ENCODE measurements at regions not wholly inside any gene's neighbourhood (a gene's known extent, or its start where the extent isn't known, plus 50 kb on each side); places are given as distances from the start of the nearest gene placed in this dataset.
"Not testable (repeated sequence)": the region's sequence is repeated elsewhere in the genome, so short reads cannot be mapped to it uniquely, and the experiment has no call there.

DNA sequence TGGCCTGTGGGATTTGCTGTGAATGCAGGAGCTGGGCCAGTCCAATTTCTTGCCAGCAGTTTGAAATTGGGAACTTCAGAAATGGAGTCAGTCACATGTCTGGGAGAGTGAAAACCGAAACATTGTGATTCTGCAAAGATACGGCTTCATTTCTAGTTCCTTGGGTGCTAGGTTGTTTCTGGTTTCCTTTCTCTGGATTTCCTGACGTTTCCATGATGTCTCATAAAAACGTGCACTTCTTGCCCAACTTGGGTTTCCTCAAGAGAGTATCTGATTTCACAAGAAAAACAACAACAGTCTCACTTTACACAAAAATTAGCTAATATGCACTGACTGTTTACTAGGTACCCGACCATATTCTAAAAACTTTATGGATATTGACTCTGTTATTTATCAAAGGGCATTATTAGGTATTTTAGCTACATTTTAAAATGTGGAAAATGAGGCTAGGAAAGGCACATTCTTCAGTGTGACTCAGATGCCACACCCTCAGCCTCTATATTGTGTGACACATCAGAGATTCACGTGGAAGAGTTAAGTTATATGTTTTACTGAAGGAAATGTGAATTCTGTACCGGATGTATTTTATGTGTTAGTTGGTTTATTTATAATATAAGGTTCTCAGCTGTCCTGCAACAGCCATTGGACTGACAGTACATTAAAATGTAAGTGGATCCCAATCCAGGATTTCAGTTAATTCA, 225.0 kb upstream of the PUDP start:
- Mint-ChIP-seq H3K36me3 (peaks cover 0 to 4% (median 0%) of the 10 kb centered on the region in 3 donors), H3K4me1 (no peaks in the 10 kb centered on the region), H3K27ac (no peak overlapping the region), H3K4me3 (no peak overlapping the region), H3K27me3 (ENCODE audit: low read depth in 3 of 3) (no peaks in the 10 kb centered on the region), H3K9me3 (peaks cover 2 to 20% (median 11%) of the 10 kb centered on the region in 6 donors)
- no peak for DNase-seq

DNA sequence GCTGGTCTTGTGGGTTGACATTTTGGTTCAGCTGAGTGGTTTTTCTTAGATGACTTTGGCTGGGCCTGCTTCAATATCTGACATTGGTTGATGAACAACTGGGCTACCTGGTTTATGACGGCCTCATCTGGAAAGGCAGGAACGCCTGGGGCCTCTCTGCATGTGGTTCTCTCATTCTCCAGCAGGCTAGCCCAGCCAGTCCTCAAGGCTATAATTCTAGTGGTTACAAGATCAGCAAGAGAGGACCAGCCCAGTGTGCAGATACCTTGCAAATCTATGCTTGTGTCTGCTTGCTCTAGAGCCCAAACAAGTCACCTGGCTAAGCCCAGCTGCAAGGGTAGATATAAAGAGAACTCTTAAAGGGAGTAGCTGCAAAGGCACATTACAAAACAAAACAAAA, 214.2 kb upstream of the PUDP start:
- H3K27ac Mint-ChIP-seq: no peak overlapping the region
- H3K36me3 Mint-ChIP-seq: no peaks in the 10 kb centered on the region
- H3K9me3 Mint-ChIP-seq: peaks cover 0 to 1% (median 0%) of the 10 kb centered on the region in 6 donors
- no peak overlapping the region for H3K4me3 Mint-ChIP-seq
- peaks cover 0 to 4% (median 1%) of the 10 kb centered on the region in 3 donors for H3K27me3 Mint-ChIP-seq (ENCODE audit: low read depth in 3 of 3)
- H3K4me1 Mint-ChIP-seq: no peaks in the 10 kb centered on the region
- DNase-seq: no peak

GRCh38 chrX:7351926-7352325, 204.0 kb upstream of the PUDP start:
- no peaks in the 10 kb centered on the region for H3K4me1 Mint-ChIP-seq
- no peak overlapping the region for H3K27ac Mint-ChIP-seq
- peaks cover 4 to 14% (median 10%) of the 10 kb centered on the region in 3 donors for H3K36me3 Mint-ChIP-seq
- H3K4me3 Mint-ChIP-seq: no peak overlapping the region
- H3K27me3 Mint-ChIP-seq (ENCODE audit: low read depth in 3 of 3): no peaks in the 10 kb centered on the region
- no peaks in the 10 kb centered on the region for H3K9me3 Mint-ChIP-seq
- DNase-seq: no peak

DNA sequence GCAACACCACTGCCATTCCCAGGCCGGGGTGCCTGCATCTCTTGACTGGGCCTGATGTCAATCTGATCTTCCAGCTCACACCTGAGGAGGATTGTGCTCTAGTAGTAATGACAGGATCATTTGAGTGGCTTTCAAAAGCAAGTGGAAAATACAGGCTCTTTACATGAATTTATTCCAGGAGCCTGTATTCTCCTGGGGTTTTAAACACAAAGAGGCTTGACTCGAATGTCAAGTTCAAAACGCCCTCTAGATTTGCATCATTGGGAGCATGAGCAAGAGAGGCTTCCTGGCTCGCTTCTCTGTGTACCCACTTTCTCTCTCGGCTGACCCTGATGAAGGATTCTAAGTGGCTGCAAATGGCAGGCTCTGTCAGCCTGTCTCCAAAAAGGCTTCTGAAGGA, 199.5 kb upstream of the PUDP start:
- Mint-ChIP-seq H3K4me1 (no peaks in the 10 kb centered on the region), H3K27me3 (ENCODE audit: low read depth in 3 of 3) (no peaks in the 10 kb centered on the region), H3K9me3 (no peaks in the 10 kb centered on the region), H3K4me3 (no peak overlapping the region), H3K36me3 (peaks cover 7 to 23% (median 10%) of the 10 kb centered on the region in 3 donors), H3K27ac (no peak overlapping the region)
- no peak for DNase-seq

DNA sequence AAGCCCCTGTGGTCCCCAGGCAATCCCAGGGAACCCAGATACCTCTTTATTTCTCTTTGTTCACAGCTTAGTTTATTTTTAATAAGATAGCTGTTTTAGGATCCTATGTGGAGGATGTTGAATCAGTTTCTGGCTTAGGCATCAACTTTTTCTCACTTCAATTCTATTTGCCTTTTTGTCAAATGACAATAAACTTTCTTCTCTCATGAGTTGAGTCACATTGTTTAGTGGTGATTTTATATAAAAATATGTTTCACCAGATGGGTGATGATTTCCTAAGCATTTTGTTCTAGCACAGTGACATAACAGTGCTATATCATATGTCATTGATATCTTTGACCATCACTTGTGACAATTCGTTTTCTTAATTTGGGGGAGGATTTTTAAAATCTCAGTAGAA, 198.1 kb upstream of the PUDP start:
- Mint-ChIP-seq H3K4me1 (no peaks in the 10 kb centered on the region), H3K36me3 (peaks cover 14 to 27% (median 15%) of the 10 kb centered on the region in 3 donors), H3K9me3 (no peaks in the 10 kb centered on the region), H3K4me3 (no peak overlapping the region), H3K27ac (no peak overlapping the region), H3K27me3 (ENCODE audit: low read depth in 3 of 3) (no peaks in the 10 kb centered on the region)
- DNase-seq: no peak

- Mint-ChIP-seq H3K27ac (no peak overlapping the region), H3K9me3 (peaks cover 0 to 3% (median 0%) of the 10 kb centered on the region in 6 donors), H3K36me3 (peaks cover 9 to 18% (median 17%) of the 10 kb centered on the region in 3 donors), H3K27me3 (ENCODE audit: low read depth in 3 of 3) (no peaks in the 10 kb centered on the region), H3K4me3 (no peak overlapping the region), H3K4me1 (no peaks in the 10 kb centered on the region)
- DNase-seq: no peak
Measured at GRCh38 chrX:7343181-7343580, 195.2 kb upstream of the PUDP start.

GRCh38 chrX:7335816-7336362, 187.9 kb upstream of the PUDP start:
- not testable (repeated sequence) for H3K4me3 Mint-ChIP-seq; H3K4me1 Mint-ChIP-seq; H3K27ac Mint-ChIP-seq; H3K9me3 Mint-ChIP-seq; H3K27me3 Mint-ChIP-seq (ENCODE audit: low read depth in 3 of 3); DNase-seq
- H3K36me3 Mint-ChIP-seq: peaks cover 16 to 40% (median 24%) of the 10 kb centered on the region in 3 donors

- Mint-ChIP-seq H3K27me3 (ENCODE audit: low read depth in 3 of 3) (no peaks in the 10 kb centered on the region), H3K27ac (no peak overlapping the region), H3K9me3 (no peaks in the 10 kb centered on the region), H3K4me1 (no peaks in the 10 kb centered on the region), H3K4me3 (no peak overlapping the region), H3K36me3 (peaks cover 11 to 44% (median 30%) of the 10 kb centered on the region in 3 donors)
- DNase-seq: no peak
Measured at GRCh38 chrX:7334253-7334935, 186.4 kb upstream of the PUDP start.

DNA sequence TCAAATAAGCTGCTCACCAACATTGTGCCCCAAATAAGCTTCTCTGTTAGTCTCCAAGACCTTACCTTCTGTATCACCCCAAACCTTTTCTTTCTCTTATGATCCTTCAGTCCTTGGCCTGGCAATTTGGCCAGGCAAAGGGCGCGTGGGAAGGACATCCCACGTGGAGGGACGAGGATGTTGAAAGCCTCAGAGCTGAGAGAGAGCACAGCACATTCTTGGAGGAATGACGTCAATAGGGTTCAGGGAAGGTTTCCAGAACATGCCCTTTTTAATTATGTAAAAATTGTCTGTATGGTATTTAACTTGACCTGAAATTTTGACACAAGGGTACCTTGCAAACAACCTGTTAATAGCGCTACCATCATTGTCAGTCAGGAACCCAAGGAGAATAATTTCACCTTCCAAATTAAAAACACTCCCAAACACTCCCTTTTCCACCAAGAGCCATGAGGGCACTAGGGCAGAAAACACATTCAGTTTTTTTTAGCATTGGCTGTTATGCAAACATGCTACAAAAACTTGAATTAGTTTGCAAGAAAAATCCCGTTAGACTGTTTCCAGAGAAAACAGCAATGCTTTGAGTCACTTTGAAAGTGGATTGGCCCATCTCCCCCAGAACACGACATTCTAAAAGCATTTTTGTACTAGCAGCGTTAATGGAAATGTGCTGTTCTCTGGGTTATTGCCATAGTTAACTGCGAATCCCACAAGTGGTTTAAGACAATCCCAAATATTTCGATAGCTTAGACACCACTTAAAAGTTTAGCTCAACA, 183.2 kb upstream of the PUDP start:
- H3K9me3 Mint-ChIP-seq: no peaks in the 10 kb centered on the region
- no peaks in the 10 kb centered on the region for H3K4me1 Mint-ChIP-seq
- peaks cover 13 to 51% (median 45%) of the 10 kb centered on the region in 3 donors for H3K36me3 Mint-ChIP-seq
- no peak for DNase-seq
- no peaks in the 10 kb centered on the region for H3K27me3 Mint-ChIP-seq (ENCODE audit: low read depth in 3 of 3)
- no peak overlapping the region for H3K27ac Mint-ChIP-seq
- no peak overlapping the region for H3K4me3 Mint-ChIP-seq

- H3K9me3 Mint-ChIP-seq: no peaks in the 10 kb centered on the region
- H3K4me1 Mint-ChIP-seq: no peaks in the 10 kb centered on the region
- H3K27me3 Mint-ChIP-seq (ENCODE audit: low read depth in 3 of 3): no peaks in the 10 kb centered on the region
- no peak overlapping the region for H3K27ac Mint-ChIP-seq
- no peak for DNase-seq
- no peak overlapping the region for H3K4me3 Mint-ChIP-seq
- peaks cover 16 to 51% (median 46%) of the 10 kb centered on the region in 3 donors for H3K36me3 Mint-ChIP-seq
Measured at GRCh38 chrX:7330556-7330955, 182.6 kb upstream of the PUDP start.

DNA sequence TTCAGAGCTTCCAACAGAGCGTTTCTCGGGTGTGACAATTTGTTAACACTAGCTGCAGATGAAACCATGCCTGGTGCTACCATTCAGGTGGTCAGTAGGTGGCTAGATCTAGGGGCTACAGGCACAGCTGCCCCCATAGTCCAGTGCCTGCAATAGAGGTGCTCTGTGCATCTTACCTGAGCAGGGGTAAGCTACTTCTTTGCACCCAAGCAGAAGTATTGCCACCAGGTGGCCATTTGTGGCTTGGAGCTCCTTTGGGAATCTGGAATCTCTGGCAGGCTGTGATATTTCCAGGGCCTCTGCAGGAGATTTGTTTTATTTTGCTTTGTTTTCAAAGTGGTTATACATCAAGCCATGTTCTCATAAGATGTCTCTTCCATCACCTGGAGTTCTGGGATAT, 170.7 kb upstream of the PUDP start:
- Mint-ChIP-seq H3K4me1 (no peaks in the 10 kb centered on the region), H3K4me3 (no peak overlapping the region), H3K9me3 (no peaks in the 10 kb centered on the region), H3K27me3 (ENCODE audit: low read depth in 3 of 3) (peaks cover 0 to 2% (median 0%) of the 10 kb centered on the region in 3 donors), H3K36me3 (peaks cover 3 to 20% (median 6%) of the 10 kb centered on the region in 3 donors), H3K27ac (no peak overlapping the region)
- no peak for DNase-seq

- no peaks in the 10 kb centered on the region for H3K9me3 Mint-ChIP-seq
- no peak for DNase-seq
- H3K4me3 Mint-ChIP-seq: no peak overlapping the region
- no peak overlapping the region for H3K27ac Mint-ChIP-seq
- H3K27me3 Mint-ChIP-seq (ENCODE audit: low read depth in 3 of 3): peaks cover 0 to 2% (median 0%) of the 10 kb centered on the region in 3 donors
- H3K4me1 Mint-ChIP-seq: no peaks in the 10 kb centered on the region
- H3K36me3 Mint-ChIP-seq: peaks cover 3 to 20% (median 6%) of the 10 kb centered on the region in 3 donors
Measured at GRCh38 chrX:7318241-7318640, 170.3 kb upstream of the PUDP start.

DNA sequence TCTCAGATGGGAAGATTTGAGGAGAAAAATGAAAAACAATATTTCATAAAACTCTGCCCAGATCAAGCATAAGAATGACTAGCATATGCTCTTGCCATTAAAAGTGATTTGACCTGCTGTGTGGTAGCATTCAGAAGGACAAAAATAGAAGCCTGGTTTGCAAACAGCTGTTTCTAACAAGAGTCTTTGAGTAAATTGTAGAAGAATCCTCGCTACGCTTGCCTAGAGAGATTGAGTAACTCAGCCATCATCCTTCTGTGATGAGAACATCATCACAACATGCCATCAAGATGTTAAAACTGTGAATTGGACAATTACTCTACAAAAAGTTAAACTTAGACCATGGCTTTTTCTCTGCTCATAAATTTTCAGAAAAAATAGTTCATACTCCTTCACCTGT, 168.9 kb upstream of the PUDP start:
- Mint-ChIP-seq H3K27me3 (ENCODE audit: low read depth in 3 of 3) (peaks cover 0 to 2% (median 0%) of the 10 kb centered on the region in 3 donors), H3K4me1 (no peaks in the 10 kb centered on the region), H3K9me3 (no peaks in the 10 kb centered on the region), H3K36me3 (peaks cover 3 to 16% (median 6%) of the 10 kb centered on the region in 3 donors), H3K27ac (no peak overlapping the region), H3K4me3 (no peak overlapping the region)
- DNase-seq: no peak

- H3K27ac Mint-ChIP-seq: no peak overlapping the region
- no peak for DNase-seq
- H3K36me3 Mint-ChIP-seq: peaks cover 3 to 16% (median 6%) of the 10 kb centered on the region in 3 donors
- H3K9me3 Mint-ChIP-seq: no peaks in the 10 kb centered on the region
- H3K4me3 Mint-ChIP-seq: no peak overlapping the region
- H3K27me3 Mint-ChIP-seq (ENCODE audit: low read depth in 3 of 3): peaks cover 0 to 2% (median 0%) of the 10 kb centered on the region in 3 donors
- no peaks in the 10 kb centered on the region for H3K4me1 Mint-ChIP-seq
Measured at GRCh38 chrX:7316280-7316679, 168.3 kb upstream of the PUDP start.

All from immature natural killer cell (primary cell).